ENCODE measurements at regions not wholly inside any gene's neighbourhood (a gene's known extent, or its start where the extent isn't known, plus 50 kb on each side); places are given as distances from the start of the nearest gene placed in this dataset.

- TF ChIP-seq CTCF (IDR thresholded peaks at IDR 0.05), result no peak
- TF ChIP-seq POLR2A (IDR thresholded peaks at IDR 0.05), result no peak
- no peak for TF ChIP-seq EP300 (IDR thresholded peaks at IDR 0.05)
Observed at GRCh38 chr5:2029206-2029605, 146.5 kb upstream of the IRX4 start.
